Endodermal cell (in vitro differentiated cells): ENCODE measurements at regions not wholly inside any gene's neighbourhood (a gene's known extent, or its start where the extent isn't known, plus 50 kb on each side); places are given as distances from the start of the nearest gene placed in this dataset.

Source experiments
- DNase-seq: peaks from one replicate; pipeline ENCODE4 v3.0.0-alpha.2; 2017
- H3K27ac ChIP-seq: 2 replicates; pipeline ENCODE4 v1.5.1; 2013; ENCODE audit warnings: mild to moderate bottlenecking, low read depth, low read length, moderate library complexity
- H3K27me3 ChIP-seq: 2 replicates; pipeline ENCODE4 v1.6.1; 2013; ENCODE audit warnings: mild to moderate bottlenecking, low read length, moderate library complexity; ENCODE audit not compliant: insufficient read depth, control insufficient read depth, poor library complexity, severe bottlenecking
- H3K36me3 ChIP-seq: 2 replicates; pipeline ENCODE4 v1.7.0; 2013; ENCODE audit warnings: mild to moderate bottlenecking, low read length, moderate library complexity; ENCODE audit not compliant: control insufficient read depth, insufficient read depth
- H3K4me1 ChIP-seq: one replicate; pipeline ENCODE4 v1.7.0; 2013; ENCODE audit warnings: low read length; ENCODE audit not compliant: control insufficient read depth, insufficient read depth
- H3K4me3 ChIP-seq: 2 replicates; pipeline ENCODE4 v1.5.1; 2013; ENCODE audit warnings: mild to moderate bottlenecking, low read length, moderate library complexity
- H3K9ac ChIP-seq: 2 replicates; pipeline ENCODE4 v1.6.1; 2013; ENCODE audit warnings: mild to moderate bottlenecking, low read length, moderate library complexity; ENCODE audit not compliant: poor library complexity, severe bottlenecking; ENCODE audit errors: extremely low read depth
- H3K9me3 ChIP-seq: 2 replicates; pipeline ENCODE4 v1.6.1; 2013; ENCODE audit warnings: mild to moderate bottlenecking, low read length, moderate library complexity; ENCODE audit not compliant: control insufficient read depth
- H3K27ac Mint-ChIP-seq: 2 replicates; pipeline ENCODE4 v1.8.0; 2020; ENCODE audit warnings: mixed read lengths
- H3K27me3 Mint-ChIP-seq: 2 replicates; pipeline ENCODE4 v1.8.0; 2021; ENCODE audit warnings: mild to moderate bottlenecking, mixed read lengths; ENCODE audit not compliant: insufficient read depth
- H3K36me3 Mint-ChIP-seq: 2 replicates; pipeline ENCODE4 v1.8.0; 2020; ENCODE audit warnings: low read depth, mixed read lengths
- H3K4me1 Mint-ChIP-seq: 2 replicates; pipeline ENCODE4 v1.8.0; 2020; ENCODE audit warnings: mixed read lengths
- H3K4me3 Mint-ChIP-seq: 2 replicates; pipeline ENCODE4 v1.8.0; 2020; ENCODE audit warnings: mild to moderate bottlenecking, moderate library complexity, mixed read lengths
- H3K9me3 Mint-ChIP-seq: 2 replicates; pipeline ENCODE4 v1.8.0; 2020; ENCODE audit warnings: mild to moderate bottlenecking, mixed read lengths
- CTCF ChIP-seq: fragments of 200-600 bp; sonication (generic); conservative IDR thresholded peaks from 2 replicates; pipeline ENCODE4 v1.5.0; 2021; ENCODE audit warnings: antibody characterized with exemption, mild to moderate bottlenecking
- WGBS, 2 experiments: methylation state at CpG; one replicate each; pipeline versions ENCODE4 v1.1.5 to v1.1.7; 2013; ENCODE audit warnings: missing lambda C conversion rate in 2 of 2, mixed read lengths in 1 of 2; ENCODE audit not compliant: insufficient coverage in 1 of 2, insufficient read length in 1 of 2; 5-methylcytosine and 5-hydroxymethylcytosine counted together

GRCh38 chr9:108149326-108149725 is 659.8 kb upstream of the KLF4 start:
- WGBS, 2 experiments = 83 to 93% methylated on average over 4 of the region's 4 CpGs
- H3K9me3 ChIP-seq = no peaks in the 10 kb centered on the region
- Mint-ChIP-seq H3K4me3 (no peak overlapping the region), H3K27ac (no peak overlapping the region), H3K36me3 (no peaks in the 10 kb centered on the region), H3K4me1 (no peaks in the 10 kb centered on the region), H3K27me3 (peaks cover 3% of the 10 kb centered on the region), H3K9me3 (peaks cover 3% of the 10 kb centered on the region)
- TF ChIP-seq CTCF = no peak
- H3K36me3 ChIP-seq = no peaks in the 10 kb centered on the region
- no peak for DNase-seq
- H3K4me3 ChIP-seq = no peak overlapping the region
- H3K9ac ChIP-seq = no peak overlapping the region
- no peaks in the 10 kb centered on the region for H3K27me3 ChIP-seq
- no peak overlapping the region for H3K27ac ChIP-seq
- H3K4me1 ChIP-seq = no peaks in the 10 kb centered on the region

- DNase-seq = peak; percentile 70
- no peak overlapping the region for H3K9ac ChIP-seq
- no peaks in the 10 kb centered on the region for H3K36me3 ChIP-seq
- H3K4me3 ChIP-seq = no peak overlapping the region
- no peak overlapping the region for H3K4me3 Mint-ChIP-seq
- no peaks in the 10 kb centered on the region for H3K9me3 ChIP-seq
- H3K27ac ChIP-seq = peak overlapping the region; percentile 93
- WGBS, 2 experiments = 65 to 84% methylated on average over 10 of the region's 10 CpGs
- peaks cover 3% of the 10 kb centered on the region for H3K9me3 Mint-ChIP-seq
- H3K36me3 Mint-ChIP-seq = no peaks in the 10 kb centered on the region
- H3K27ac Mint-ChIP-seq = no peak overlapping the region
- H3K4me1 Mint-ChIP-seq = peaks cover 2% of the 10 kb centered on the region
- peaks cover 1% of the 10 kb centered on the region for H3K27me3 Mint-ChIP-seq
- no peaks in the 10 kb centered on the region for H3K27me3 ChIP-seq
- no peaks in the 10 kb centered on the region for H3K4me1 ChIP-seq
- peak; percentile 54 for TF ChIP-seq CTCF
These were observed 653.1 kb upstream of the KLF4 start for GRCh38 chr9:108142504-108143201.

- H3K27ac Mint-ChIP-seq = no peak overlapping the region
- no peaks in the 10 kb centered on the region for H3K36me3 Mint-ChIP-seq
- Histone ChIP-seq H3K4me3 (no peak overlapping the region), H3K9me3 (no peaks in the 10 kb centered on the region), H3K4me1 (no peaks in the 10 kb centered on the region), H3K9ac (no peak overlapping the region), H3K27ac (peak overlapping the region; percentile 93), H3K27me3 (no peaks in the 10 kb centered on the region), H3K36me3 (no peaks in the 10 kb centered on the region)
- no peak for DNase-seq
- peaks cover 2% of the 10 kb centered on the region for H3K4me1 Mint-ChIP-seq
- no peak for TF ChIP-seq CTCF
- no peak overlapping the region for H3K4me3 Mint-ChIP-seq
- peaks cover 1% of the 10 kb centered on the region for H3K27me3 Mint-ChIP-seq
- peaks cover 3% of the 10 kb centered on the region for H3K9me3 Mint-ChIP-seq
- WGBS, 2 experiments = 78 to 89% methylated on average over 2 of the region's 2 CpGs
These were observed 652.6 kb upstream of the KLF4 start for GRCh38 chr9:108142142-108142503.
